WTC11 (cell line): ENCODE measurements at regions not wholly inside any gene's neighbourhood (a gene's known extent, or its start where the extent isn't known, plus 50 kb on each side); places are given as distances from the start of the nearest gene placed in this dataset.

ENCODE experiments used
- ATAC-seq: fragments of 200-7000 bp; cut with Tn5 transposase; 2 replicates; pipeline ENCODE4 v1.10.0; 2021; ENCODE audit warnings: mild to moderate bottlenecking, moderate library complexity
- CTCF ChIA-PET: fragments of 300-600 bp; sonication (Branson Sonifier 250); formaldehyde crosslinking; loops from one replicate; lab custom pipeline; 2021; ENCODE audit warnings: antibody characterized with exemption; lab: Charles Lee
- POLR2A ChIA-PET: fragments of 350-600 bp; sonication (Branson Sonifier 250); formaldehyde crosslinking; loops from one replicate; lab custom pipeline; 2021; ENCODE audit warnings: antibody characterized with exemption; lab: Charles Lee
- DNase-seq: peaks from one replicate; pipeline ENCODE4 v3.0.0; 2021; ENCODE audit warnings: low spot score
- H3K27ac Mint-ChIP-seq: 2 replicates; pipeline ENCODE4 v1.8.0; 2021; ENCODE audit warnings: mixed read lengths
- H3K27me3 Mint-ChIP-seq: 2 replicates; pipeline ENCODE4 v1.8.0; 2021; ENCODE audit warnings: low read depth, mild to moderate bottlenecking, moderate library complexity, mixed read lengths
- H3K36me3 Mint-ChIP-seq: 2 replicates; pipeline ENCODE4 v1.8.0; 2021; ENCODE audit warnings: mixed read lengths
- H3K4me1 Mint-ChIP-seq: 2 replicates; pipeline ENCODE4 v1.8.0; 2022; ENCODE audit warnings: mixed read lengths
- H3K4me3 Mint-ChIP-seq: 2 replicates; pipeline ENCODE4 v1.8.0; 2021; ENCODE audit warnings: mild to moderate bottlenecking, moderate library complexity, mixed read lengths
- H3K9me3 Mint-ChIP-seq: 2 replicates; pipeline ENCODE4 v1.8.0; 2021; ENCODE audit warnings: mixed read lengths
- ATF6 ChIP-seq: sonication (generic); formaldehyde crosslinking; IDR thresholded peaks from 2 replicates; pipeline ENCODE4 v1.8.1; 2023; ENCODE audit warnings: mild to moderate bottlenecking, missing genetic modification reagents
- FOXJ3 ChIP-seq: sonication (generic); formaldehyde crosslinking; IDR thresholded peaks from 2 replicates; pipeline ENCODE4 v1.9.0; 2021; ENCODE audit warnings: missing genetic modification reagents, mild to moderate bottlenecking, borderline replicate concordance
- FOXP1 ChIP-seq: sonication (generic); formaldehyde crosslinking; IDR thresholded peaks from 2 replicates; pipeline ENCODE4 v1.8.0; 2022; ENCODE audit warnings: missing genetic modification reagents, mild to moderate bottlenecking, moderate library complexity, borderline replicate concordance
- FOXP4 ChIP-seq: sonication (generic); formaldehyde crosslinking; IDR thresholded peaks from 2 replicates; pipeline ENCODE4 v1.8.0; 2022; ENCODE audit warnings: mild to moderate bottlenecking, missing genetic modification reagents
- GABPB1 ChIP-seq: sonication (generic); formaldehyde crosslinking; IDR thresholded peaks from 2 replicates; pipeline ENCODE4 v1.8.1; 2023; ENCODE audit warnings: mild to moderate bottlenecking, missing genetic modification reagents
- HMGA2 ChIP-seq: fragments of 250-450 bp; sonication (Bioruptor Pico); IDR thresholded peaks from 2 replicates; pipeline ENCODE4 v1.4.0; 2021; ENCODE audit warnings: mild to moderate bottlenecking, moderate library complexity
- MAX ChIP-seq: sonication (generic); formaldehyde crosslinking; IDR thresholded peaks from 2 replicates; pipeline ENCODE4 v1.8.0; 2022; ENCODE audit warnings: mild to moderate bottlenecking, missing genetic modification reagents
- MXD4 ChIP-seq: fragments of 250-450 bp; sonication (Bioruptor Pico); IDR thresholded peaks from 2 replicates; pipeline ENCODE4 v1.8.0; 2021; ENCODE audit warnings: mild to moderate bottlenecking, moderate library complexity, borderline replicate concordance
- MYBL2 ChIP-seq: sonication (generic); formaldehyde crosslinking; IDR thresholded peaks from 2 replicates; pipeline ENCODE4 v1.8.1; 2023; ENCODE audit warnings: mild to moderate bottlenecking, moderate library complexity, missing genetic modification reagents
- TCF7 ChIP-seq: sonication (generic); formaldehyde crosslinking; IDR thresholded peaks from 2 replicates; pipeline ENCODE4 v1.8.0; 2022; ENCODE audit warnings: mild to moderate bottlenecking, low read depth, missing genetic modification reagents, moderate library complexity
- TP53 ChIP-seq: sonication (generic); formaldehyde crosslinking; IDR thresholded peaks from 2 replicates; pipeline ENCODE4 v1.8.1; 2023; ENCODE audit warnings: mild to moderate bottlenecking, missing genetic modification reagents
- ZNF232 ChIP-seq: sonication (generic); formaldehyde crosslinking; IDR thresholded peaks from 2 replicates; pipeline ENCODE4 v1.8.0; 2022; ENCODE audit warnings: mild to moderate bottlenecking, missing genetic modification reagents
- ZNF425 ChIP-seq: fragments of 250-450 bp; sonication (Bioruptor Pico); conservative IDR thresholded peaks from 2 replicates; pipeline ENCODE4 v1.9.0; 2021; ENCODE audit warnings: mild to moderate bottlenecking
- ZNF671 ChIP-seq: fragments of 250-450 bp; sonication (Bioruptor Pico); IDR thresholded peaks from 2 replicates; pipeline ENCODE4 v1.8.0; 2021; ENCODE audit warnings: mild to moderate bottlenecking
- TF ChIP-seq, protein P1 (sequence below): fragments of 250-450 bp; sonication (Bioruptor Pico); IDR thresholded peaks from 2 replicates; pipeline ENCODE4 v1.8.0; 2021; ENCODE audit warnings: mild to moderate bottlenecking
- TF ChIP-seq, protein P2 (sequence below): sonication (generic); formaldehyde crosslinking; IDR thresholded peaks from 2 replicates; pipeline ENCODE4 v1.8.1; 2022; ENCODE audit warnings: low read depth, mild to moderate bottlenecking, moderate library complexity, missing genetic modification reagents, borderline replicate concordance
- TF ChIP-seq, protein P3 (sequence below): sonication (generic); formaldehyde crosslinking; IDR thresholded peaks from 2 replicates; pipeline ENCODE4 v1.8.1; 2023; ENCODE audit warnings: mild to moderate bottlenecking, missing genetic modification reagents, moderate library complexity

DNA sequence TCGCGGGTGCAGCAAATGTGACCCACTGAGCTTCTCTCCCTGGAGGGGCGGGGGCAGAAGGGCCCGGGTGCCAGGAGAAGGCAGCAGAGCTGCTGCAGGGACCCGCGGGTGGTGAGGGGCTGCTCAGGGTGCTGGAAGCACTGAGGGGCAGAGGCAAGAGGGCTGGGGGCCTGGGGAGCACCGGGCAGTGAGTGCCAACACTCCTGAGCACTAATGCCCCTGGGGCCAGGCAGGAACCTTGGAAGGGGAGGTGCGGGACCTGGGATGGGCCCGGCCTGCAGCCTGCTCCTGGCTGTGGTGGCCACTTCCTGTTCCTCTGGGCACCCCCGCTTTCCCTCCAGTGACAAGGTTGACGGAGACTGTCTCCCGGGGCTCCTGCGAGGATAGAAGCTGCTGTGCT lies 66.5 kb upstream of the ADRA2C start:
- ATAC-seq (no peak), DNase-seq (no peak)
- Mint-ChIP-seq H3K9me3 (peaks cover 15% of the 10 kb centered on the region), H3K4me3 (no peak overlapping the region), H3K36me3 (no peaks in the 10 kb centered on the region), H3K4me1 (peaks cover 13% of the 10 kb centered on the region), H3K27ac (no peak overlapping the region), H3K27me3 (peaks cover 16% of the 10 kb centered on the region)
- no peak for TF ChIP-seq GABPB1 (CRISPR knock-in tag)
- no peak for TF ChIP-seq TP53 (CRISPR knock-in tag)
- POLR2A ChIA-PET: no interaction called here
- CTCF ChIA-PET: interaction anchor here (2.5 kb wide), 1 partner anchor 181 kb away, joined by 10 read pairs; no protein-coding TSS in a partner anchor

DNA sequence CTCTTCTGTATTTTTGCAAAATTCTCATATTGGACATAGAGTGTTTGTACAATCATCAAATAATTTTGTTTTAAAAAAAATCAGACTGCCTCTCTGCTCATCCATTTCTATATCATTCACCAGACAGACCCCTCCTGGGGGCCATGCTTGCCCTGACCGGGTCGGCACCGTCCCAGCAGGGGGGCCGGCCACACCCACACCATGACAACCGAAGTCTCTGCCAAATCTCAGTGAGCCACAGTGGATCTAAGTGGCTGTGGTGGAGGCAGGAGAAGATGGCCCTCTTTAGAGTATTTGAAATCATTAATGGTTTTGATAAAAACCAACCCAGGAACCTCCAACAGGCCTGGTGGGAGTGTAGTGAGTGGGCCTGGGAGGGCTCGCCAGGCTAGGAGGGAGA lies 66.9 kb upstream of the ADRA2C start:
- ChIA-PET POLR2A (no interaction called here), CTCF (no interaction called here)
- Mint-ChIP-seq H3K27me3 (peaks cover 16% of the 10 kb centered on the region), H3K9me3 (peaks cover 15% of the 10 kb centered on the region), H3K4me3 (no peak overlapping the region), H3K27ac (no peak overlapping the region), H3K4me1 (peaks cover 9% of the 10 kb centered on the region), H3K36me3 (no peaks in the 10 kb centered on the region)
- no peak for TF ChIP-seq FOXP1 (CRISPR knock-in tag)
- TF ChIP-seq ZNF671 (CRISPR knock-in tag): no peak
- no peak for TF ChIP-seq MAX (CRISPR knock-in tag)
- TF ChIP-seq ZNF425 (CRISPR knock-in tag): no peak
- TF ChIP-seq FOXP4 (CRISPR knock-in tag): no peak
- ATAC-seq (no peak), DNase-seq (no peak)

GRCh38 chr4:3697033-3697432 lies 69.2 kb upstream of the ADRA2C start:
- Mint-ChIP-seq H3K36me3 (no peaks in the 10 kb centered on the region), H3K27me3 (peaks cover 16% of the 10 kb centered on the region), H3K27ac (no peak overlapping the region), H3K4me3 (no peak overlapping the region), H3K4me1 (no peaks in the 10 kb centered on the region), H3K9me3 (peaks cover 16% of the 10 kb centered on the region)
- DNase-seq: no peak
- POLR2A ChIA-PET: no interaction called here
- TF ChIP-seq ATF6 (CRISPR knock-in tag): no peak
- TF ChIP-seq, protein P1, sequence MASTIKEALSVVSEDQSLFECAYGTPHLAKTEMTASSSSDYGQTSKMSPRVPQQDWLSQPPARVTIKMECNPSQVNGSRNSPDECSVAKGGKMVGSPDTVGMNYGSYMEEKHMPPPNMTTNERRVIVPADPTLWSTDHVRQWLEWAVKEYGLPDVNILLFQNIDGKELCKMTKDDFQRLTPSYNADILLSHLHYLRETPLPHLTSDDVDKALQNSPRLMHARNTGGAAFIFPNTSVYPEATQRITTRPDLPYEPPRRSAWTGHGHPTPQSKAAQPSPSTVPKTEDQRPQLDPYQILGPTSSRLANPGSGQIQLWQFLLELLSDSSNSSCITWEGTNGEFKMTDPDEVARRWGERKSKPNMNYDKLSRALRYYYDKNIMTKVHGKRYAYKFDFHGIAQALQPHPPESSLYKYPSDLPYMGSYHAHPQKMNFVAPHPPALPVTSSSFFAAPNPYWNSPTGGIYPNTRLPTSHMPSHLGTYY: no peak
- TF ChIP-seq ZNF232 (CRISPR knock-in tag): no peak
- no peak for TF ChIP-seq TCF7 (CRISPR knock-in tag)
- no peak for TF ChIP-seq GABPB1 (CRISPR knock-in tag)
- TF ChIP-seq MXD4 (CRISPR knock-in tag): no peak
- TF ChIP-seq, protein P2, sequence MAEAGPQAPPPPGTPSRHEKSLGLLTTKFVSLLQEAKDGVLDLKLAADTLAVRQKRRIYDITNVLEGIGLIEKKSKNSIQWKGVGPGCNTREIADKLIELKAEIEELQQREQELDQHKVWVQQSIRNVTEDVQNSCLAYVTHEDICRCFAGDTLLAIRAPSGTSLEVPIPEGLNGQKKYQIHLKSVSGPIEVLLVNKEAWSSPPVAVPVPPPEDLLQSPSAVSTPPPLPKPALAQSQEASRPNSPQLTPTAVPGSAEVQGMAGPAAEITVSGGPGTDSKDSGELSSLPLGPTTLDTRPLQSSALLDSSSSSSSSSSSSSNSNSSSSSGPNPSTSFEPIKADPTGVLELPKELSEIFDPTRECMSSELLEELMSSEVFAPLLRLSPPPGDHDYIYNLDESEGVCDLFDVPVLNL (CRISPR knock-in tag): no peak
- TF ChIP-seq, protein P3, sequence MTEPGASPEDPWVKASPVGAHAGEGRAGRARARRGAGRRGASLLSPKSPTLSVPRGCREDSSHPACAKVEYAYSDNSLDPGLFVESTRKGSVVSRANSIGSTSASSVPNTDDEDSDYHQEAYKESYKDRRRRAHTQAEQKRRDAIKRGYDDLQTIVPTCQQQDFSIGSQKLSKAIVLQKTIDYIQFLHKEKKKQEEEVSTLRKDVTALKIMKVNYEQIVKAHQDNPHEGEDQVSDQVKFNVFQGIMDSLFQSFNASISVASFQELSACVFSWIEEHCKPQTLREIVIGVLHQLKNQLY (CRISPR knock-in tag): no peak
- no peak for TF ChIP-seq FOXP4 (CRISPR knock-in tag)
- TF ChIP-seq ZNF671 (CRISPR knock-in tag): no peak
- TF ChIP-seq FOXP1 (CRISPR knock-in tag): no peak
- TF ChIP-seq MYBL2: no peak
- TF ChIP-seq FOXJ3 (CRISPR knock-in tag): no peak
- no peak for TF ChIP-seq HMGA2 (CRISPR knock-in tag)
- ATAC-seq: no peak
- CTCF ChIA-PET: no interaction called here
